ENCODE measurements at regions not wholly inside any gene's neighbourhood (a gene's known extent, or its start where the extent isn't known, plus 50 kb on each side); places are given as distances from the start of the nearest gene placed in this dataset.

DNA sequence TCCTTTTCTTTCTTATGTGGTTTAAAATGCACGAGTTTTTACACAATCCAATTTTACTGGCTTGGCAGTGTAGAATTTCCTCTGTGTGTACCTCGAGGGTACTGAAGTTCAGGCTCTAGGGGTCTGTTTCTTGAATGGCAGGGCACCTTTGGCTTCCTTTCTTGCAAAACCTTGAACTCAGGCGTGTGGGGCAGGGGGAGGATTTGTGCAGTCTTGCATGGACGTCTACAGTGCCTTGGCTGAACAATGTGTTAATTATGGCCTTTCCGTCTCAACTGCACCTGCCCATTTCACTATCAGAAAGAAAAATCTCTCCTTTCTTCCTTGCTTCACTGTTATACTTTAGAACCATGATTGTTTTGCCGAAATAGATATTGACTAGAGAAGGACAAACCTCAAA is 570.9 kb downstream of the INHBA start:
- Histone ChIP-seq H3K4me3 (no peak overlapping the region), H3K27me3 (replicated peaks in 1 of 7) (peaks cover 0 to 6% (median 0%) of the 10 kb centered on the region in 7 donors), H3K4me1 (peaks cover 0 to 20% (median 1%) of the 10 kb centered on the region in 6 donors), H3K9me3 (no peaks in the 10 kb centered on the region), H3K36me3 (no peaks in the 10 kb centered on the region), H3K27ac (no peak overlapping the region)
- intact Hi-C loops (cut with DNase I; ENCODE audit: low total_unique reads), result no loop called here
- 53 to 79% (median 63%) methylated on average over 6 of the region's 6 CpGs for WGBS, 5 donors
- TF ChIP-seq CTCF (IDR thresholded peaks at IDR 0.05 in 8 of 11, conservative IDR thresholded peaks at IDR 0.05 in 3 of 11) (no peak), POLR2AphosphoS5 (IDR thresholded peaks at IDR 0.05) (no peak), POLR2A (IDR thresholded peaks at IDR 0.05) (no peak)
- no peak for DNase-seq

- DNase-seq, result no peak
- intact Hi-C loops (cut with DNase I; ENCODE audit: low total_unique reads), result no loop called here
- Histone ChIP-seq H3K36me3 (no peaks in the 10 kb centered on the region), H3K4me1 (peaks cover 0 to 20% (median 1%) of the 10 kb centered on the region in 6 donors), H3K4me3 (no peak overlapping the region), H3K27me3 (replicated peaks in 1 of 7) (no peaks in the 10 kb centered on the region), H3K27ac (no peak overlapping the region), H3K9me3 (no peaks in the 10 kb centered on the region)
- 69 to 80% (median 75%) methylated on average over 10 of the region's 10 CpGs for WGBS, 5 donors
- TF ChIP-seq POLR2AphosphoS5 (IDR thresholded peaks at IDR 0.05), result no peak
- TF ChIP-seq POLR2A (IDR thresholded peaks at IDR 0.05), result no peak
- TF ChIP-seq CTCF (IDR thresholded peaks at IDR 0.05 in 8 of 11, conservative IDR thresholded peaks at IDR 0.05 in 3 of 11), result no peak
Observed at GRCh38 chr7:41130561-41131236, 572.2 kb downstream of the INHBA start.

DNA sequence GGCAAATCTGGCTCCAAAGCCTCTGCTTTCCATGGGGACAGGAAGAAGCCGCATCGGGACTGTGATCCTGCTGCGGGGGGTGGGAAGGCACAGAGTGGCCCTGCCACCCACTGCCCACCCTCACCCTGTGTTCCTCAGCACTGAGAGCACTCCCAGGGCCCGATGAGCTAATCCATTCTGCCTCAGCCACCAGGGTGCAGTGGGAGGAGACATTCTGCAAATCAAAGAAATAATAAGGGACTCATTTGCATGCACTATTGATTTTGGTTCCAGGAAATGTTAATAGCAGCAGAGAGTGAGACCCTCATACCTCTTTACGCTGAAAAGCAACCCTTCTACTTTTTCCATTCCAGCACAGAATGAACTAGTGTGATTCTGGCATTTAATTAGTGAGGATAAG is 572.8 kb downstream of the INHBA start:
- no peak overlapping the region for H3K27ac ChIP-seq
- peaks cover 0 to 20% (median 1%) of the 10 kb centered on the region in 6 donors for H3K4me1 ChIP-seq
- DNase-seq, result no peak
- WGBS, 5 donors, result 69 to 81% (median 77%) methylated on average over 5 of the region's 5 CpGs
- no peaks in the 10 kb centered on the region for H3K9me3 ChIP-seq
- intact Hi-C loops (cut with DNase I; ENCODE audit: low total_unique reads), result no loop called here
- no peaks in the 10 kb centered on the region for H3K36me3 ChIP-seq
- TF ChIP-seq POLR2A (IDR thresholded peaks at IDR 0.05), result no peak
- TF ChIP-seq POLR2AphosphoS5 (IDR thresholded peaks at IDR 0.05), result no peak
- no peak overlapping the region for H3K4me3 ChIP-seq
- H3K27me3 ChIP-seq (replicated peaks in 1 of 7), result no peaks in the 10 kb centered on the region

DNA sequence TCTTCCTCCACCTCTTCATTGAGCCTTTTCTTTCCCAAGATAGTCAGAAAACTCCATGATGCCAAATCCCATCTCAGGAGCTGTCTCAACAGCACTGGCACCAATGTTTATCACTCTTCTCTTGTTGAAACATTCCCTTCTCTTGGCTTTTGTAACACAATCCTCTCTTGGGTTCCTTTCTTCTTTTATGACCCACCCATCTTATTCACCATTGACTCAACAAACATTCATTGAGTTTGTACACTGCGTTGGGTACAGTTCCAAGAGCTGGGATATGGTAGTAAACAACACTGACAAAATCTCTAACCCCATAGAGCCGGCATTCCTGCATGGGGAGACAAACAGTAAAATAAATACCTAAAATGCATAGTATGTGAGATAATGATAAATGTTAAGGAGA is 577.5 kb downstream of the INHBA start:
- Histone ChIP-seq H3K9me3 (no peaks in the 10 kb centered on the region), H3K27me3 (replicated peaks in 1 of 7) (no peaks in the 10 kb centered on the region), H3K36me3 (no peaks in the 10 kb centered on the region), H3K4me1 (peaks cover 0 to 5% (median 0%) of the 10 kb centered on the region in 6 donors), H3K27ac (no peak overlapping the region), H3K4me3 (no peak overlapping the region)
- TF ChIP-seq CTCF (IDR thresholded peaks at IDR 0.05 in 8 of 11, conservative IDR thresholded peaks at IDR 0.05 in 3 of 11) (no peak), POLR2A (IDR thresholded peaks at IDR 0.05) (no peak), POLR2AphosphoS5 (IDR thresholded peaks at IDR 0.05) (no peak)
- intact Hi-C loops (cut with DNase I; ENCODE audit: low total_unique reads), result no loop called here
- WGBS, 5 donors, result 82 to 98% (median 91%) methylated on average over 2 of the region's 2 CpGs
- DNase-seq, result no peak
